ENCODE measurements at regions not wholly inside any gene's neighbourhood (a gene's known extent, or its start where the extent isn't known, plus 50 kb on each side); places are given as distances from the start of the nearest gene placed in this dataset.
"Not testable (repeated sequence)": the region's sequence is repeated elsewhere in the genome, so short reads cannot be mapped to it uniquely, and the experiment has no call there.

DNA sequence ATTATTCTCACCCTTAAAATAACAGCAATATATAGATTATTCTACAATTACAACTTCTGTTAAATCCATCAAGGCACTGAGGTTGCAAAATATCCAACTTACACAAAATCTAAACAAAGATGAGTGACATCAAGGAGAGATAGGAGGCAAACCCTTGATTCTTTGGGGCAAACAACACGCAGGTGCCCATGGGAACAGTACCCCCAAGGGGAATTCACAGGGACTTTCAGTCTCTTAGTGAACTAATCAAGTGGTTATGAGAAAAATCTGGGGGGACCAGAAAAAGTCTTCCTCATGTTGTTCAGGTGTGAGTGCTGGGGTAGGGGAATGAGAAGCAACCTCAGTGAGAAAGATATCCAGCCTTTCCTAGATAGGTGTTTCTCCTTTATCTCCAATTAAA, 1107.9 kb downstream of the PLA2G4A start:
- no peak overlapping the region for H3K4me3 ChIP-seq (ENCODE audit: low read depth, low read length)
- TF ChIP-seq, protein P1, sequence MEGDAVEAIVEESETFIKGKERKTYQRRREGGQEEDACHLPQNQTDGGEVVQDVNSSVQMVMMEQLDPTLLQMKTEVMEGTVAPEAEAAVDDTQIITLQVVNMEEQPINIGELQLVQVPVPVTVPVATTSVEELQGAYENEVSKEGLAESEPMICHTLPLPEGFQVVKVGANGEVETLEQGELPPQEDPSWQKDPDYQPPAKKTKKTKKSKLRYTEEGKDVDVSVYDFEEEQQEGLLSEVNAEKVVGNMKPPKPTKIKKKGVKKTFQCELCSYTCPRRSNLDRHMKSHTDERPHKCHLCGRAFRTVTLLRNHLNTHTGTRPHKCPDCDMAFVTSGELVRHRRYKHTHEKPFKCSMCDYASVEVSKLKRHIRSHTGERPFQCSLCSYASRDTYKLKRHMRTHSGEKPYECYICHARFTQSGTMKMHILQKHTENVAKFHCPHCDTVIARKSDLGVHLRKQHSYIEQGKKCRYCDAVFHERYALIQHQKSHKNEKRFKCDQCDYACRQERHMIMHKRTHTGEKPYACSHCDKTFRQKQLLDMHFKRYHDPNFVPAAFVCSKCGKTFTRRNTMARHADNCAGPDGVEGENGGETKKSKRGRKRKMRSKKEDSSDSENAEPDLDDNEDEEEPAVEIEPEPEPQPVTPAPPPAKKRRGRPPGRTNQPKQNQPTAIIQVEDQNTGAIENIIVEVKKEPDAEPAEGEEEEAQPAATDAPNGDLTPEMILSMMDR (IDR thresholded peaks at IDR 0.05; ENCODE audit: borderline replicate concordance, insufficient read depth, low read depth, low read length): no peak

DNA sequence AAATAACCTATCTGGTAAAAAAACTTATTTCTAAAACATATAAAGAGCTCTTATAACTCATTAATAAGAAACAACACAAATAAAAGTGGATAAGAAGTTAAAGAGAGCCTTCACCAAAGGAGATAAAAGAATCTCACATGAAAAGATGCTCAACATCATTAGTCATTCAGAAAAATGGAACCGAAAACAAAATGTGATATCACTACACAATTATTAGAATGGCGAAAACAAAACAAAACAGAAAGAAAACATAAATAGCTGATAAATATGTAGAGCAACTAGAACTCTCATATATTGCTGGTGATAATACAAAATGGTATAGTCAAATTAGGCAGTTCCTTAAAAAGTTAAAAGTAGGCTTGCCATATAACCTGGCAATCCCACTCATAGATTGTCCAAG, 1109.3 kb downstream of the PLA2G4A start:
- no peak overlapping the region for H3K4me3 ChIP-seq (ENCODE audit: low read depth, low read length)
- TF ChIP-seq, protein P1 (IDR thresholded peaks at IDR 0.05; ENCODE audit: borderline replicate concordance, insufficient read depth, low read depth, low read length): no peak

DNA sequence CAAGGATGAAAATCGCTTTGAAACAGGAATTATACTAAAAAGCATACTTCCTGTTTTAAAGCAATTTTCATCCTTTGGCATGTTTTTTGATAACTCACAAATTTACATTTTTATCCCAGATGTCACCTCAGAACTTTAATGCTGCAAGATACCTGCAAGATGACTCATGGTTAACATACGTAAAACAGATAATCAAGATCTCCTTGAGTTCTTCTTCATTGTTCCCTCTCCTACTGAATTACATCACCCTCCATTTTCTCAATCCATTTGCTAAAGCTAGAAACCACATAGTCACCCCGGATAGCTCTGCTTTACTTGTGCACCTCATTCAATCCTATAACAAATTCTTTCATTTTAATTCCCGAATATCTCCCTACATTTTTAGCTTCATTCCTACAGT, 1114.2 kb downstream of the PLA2G4A start:
- H3K4me3 ChIP-seq (ENCODE audit: low read depth, low read length): no peak overlapping the region
- TF ChIP-seq, protein P1 (IDR thresholded peaks at IDR 0.05; ENCODE audit: borderline replicate concordance, insufficient read depth, low read depth, low read length): no peak

DNA sequence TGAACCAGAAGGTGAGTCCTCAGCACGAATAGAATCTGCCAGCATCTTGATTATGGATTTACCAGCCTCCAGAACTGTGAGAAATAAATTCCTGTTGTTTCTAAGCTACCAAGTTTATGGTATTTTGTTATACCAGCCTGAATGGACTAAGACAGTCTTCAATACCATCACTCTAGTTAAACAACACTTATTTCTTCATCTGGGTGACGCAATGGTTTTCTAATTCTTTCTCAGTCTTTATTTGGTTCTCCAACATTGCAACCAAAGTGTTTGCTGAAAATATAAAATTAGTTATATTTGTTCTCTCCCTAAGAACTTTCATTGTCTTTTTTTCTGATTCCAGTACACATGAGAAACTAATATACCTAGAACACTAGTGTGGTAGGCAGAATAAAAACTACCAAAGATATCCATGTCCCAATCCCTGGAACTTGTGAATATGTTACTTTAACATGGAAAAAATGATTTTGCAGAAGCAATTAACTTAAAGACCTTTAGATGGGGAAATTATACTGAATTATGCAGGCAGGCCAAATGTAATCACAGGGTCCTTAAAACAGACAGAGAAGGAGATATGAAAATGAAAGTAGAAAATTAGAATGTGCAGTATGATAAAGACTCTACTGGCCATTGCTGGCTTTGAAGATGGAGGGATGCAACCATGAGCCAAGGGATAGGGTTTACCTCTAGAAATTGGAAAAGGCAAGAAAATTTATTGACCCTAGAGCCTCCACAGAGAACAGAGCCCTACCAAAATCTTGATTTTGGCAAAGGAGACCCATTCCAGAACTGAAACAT, 1115.1 kb downstream of the PLA2G4A start:
- TF ChIP-seq, protein P1 (IDR thresholded peaks at IDR 0.05; ENCODE audit: borderline replicate concordance, insufficient read depth, low read depth, low read length): no peak

DNA sequence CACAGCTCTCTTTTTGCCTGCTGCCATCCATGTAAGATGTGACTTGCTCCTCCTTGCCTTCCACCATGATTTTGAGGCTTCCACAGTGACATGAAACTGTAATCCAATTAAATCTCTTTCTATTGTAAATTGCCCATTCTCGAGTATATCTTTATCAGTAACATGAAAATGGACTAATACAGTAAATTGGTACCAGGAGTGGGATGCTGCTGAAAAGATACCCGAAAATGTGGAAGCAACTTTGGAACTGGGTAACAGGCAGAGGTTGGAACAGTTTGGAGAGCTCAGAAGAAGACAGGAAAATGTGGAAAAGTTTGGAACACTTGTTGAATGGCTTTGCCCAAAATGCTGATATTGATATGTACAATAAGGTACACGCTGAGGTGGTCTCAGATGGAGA, 1117.9 kb downstream of the PLA2G4A start:
- not testable (repeated sequence) for H3K4me3 ChIP-seq (ENCODE audit: low read depth, low read length)

More for the DNA sequence above, 1115.1 kb downstream of the PLA2G4A start:
- H3K4me3 ChIP-seq (ENCODE audit: low read depth, low read length): no peak overlapping the region

DNA sequence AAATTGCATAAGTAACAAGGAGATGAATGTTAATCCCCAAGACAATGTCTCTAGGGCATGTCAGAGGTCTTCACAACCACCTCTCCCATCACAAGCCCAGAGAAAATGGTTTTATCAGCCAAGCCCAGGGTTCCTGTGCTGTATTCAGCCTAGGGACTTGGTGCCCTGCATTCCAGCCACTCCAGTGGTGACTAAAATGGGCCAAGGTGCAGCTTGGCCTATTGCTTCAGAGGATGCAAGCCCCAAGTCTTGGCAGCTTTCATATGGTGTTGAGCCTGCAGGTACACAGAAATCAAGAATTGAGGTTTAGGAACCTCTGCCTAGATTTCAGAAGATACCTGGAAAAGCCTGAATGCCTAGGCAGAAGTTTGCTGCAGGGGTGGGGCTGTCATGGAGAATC, 1118.6 kb downstream of the PLA2G4A start:
- TF ChIP-seq, protein P1 (IDR thresholded peaks at IDR 0.05; ENCODE audit: borderline replicate concordance, insufficient read depth, low read depth, low read length): no peak
- no peak overlapping the region for H3K4me3 ChIP-seq (ENCODE audit: low read depth, low read length)

DNA sequence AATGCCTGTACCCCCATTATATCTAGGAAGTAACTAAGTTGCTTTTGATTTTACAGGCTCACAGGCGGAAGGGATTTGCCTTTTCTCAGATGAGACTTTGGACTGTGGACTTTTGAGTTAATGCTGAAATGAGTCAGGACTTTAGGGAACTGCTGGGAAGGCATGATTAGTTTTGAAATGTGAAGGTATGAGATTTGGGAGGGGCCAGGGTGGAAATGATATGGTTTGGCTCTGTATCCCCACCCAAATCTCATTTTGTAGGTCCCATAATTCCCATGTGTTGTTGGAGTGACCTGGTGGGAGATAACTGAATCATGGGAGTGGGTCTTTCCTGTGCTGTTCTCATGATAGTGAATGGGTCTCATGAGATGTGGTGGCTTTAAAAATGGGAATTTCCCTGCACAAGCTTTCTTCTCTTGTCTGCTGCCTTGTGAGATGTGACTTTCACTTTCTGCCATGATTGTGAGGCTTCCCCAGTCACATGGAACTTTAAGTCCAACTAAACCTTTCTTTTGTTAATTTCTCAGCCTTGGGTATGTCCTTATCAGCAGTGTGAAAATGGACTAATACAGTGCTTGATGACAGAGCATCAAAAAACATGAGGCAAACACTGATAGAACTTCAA, 1119.5 kb downstream of the PLA2G4A start:
- H3K4me3 ChIP-seq (ENCODE audit: low read depth, low read length): no peak overlapping the region
- TF ChIP-seq, protein P1 (IDR thresholded peaks at IDR 0.05; ENCODE audit: borderline replicate concordance, insufficient read depth, low read depth, low read length): no peak

All from GM12875 (cell line).